ENCODE measurements at regions not wholly inside any gene's neighbourhood (a gene's known extent, or its start where the extent isn't known, plus 50 kb on each side); places are given as distances from the start of the nearest gene placed in this dataset.

- H3K4me3 ChIP-seq (ENCODE audit: low read depth, low read length) = no peak overlapping the region
- no peak for DNase-seq (ENCODE audit: low read depth)
- in situ Hi-C loops (cut with HindIII; ENCODE audit: low sequenced_read_pairs) = no loop called here
- TF ChIP-seq CTCF (IDR thresholded peaks at IDR 0.05; ENCODE audit: low read depth, low read length, missing control alignments) = no peak
Measured at GRCh38 chr1:37392051-37392450, 82.3 kb upstream of the ZC3H12A start.

- DNase-seq (ENCODE audit: low read depth) = no peak
- TF ChIP-seq CTCF (IDR thresholded peaks at IDR 0.05; ENCODE audit: low read depth, low read length, missing control alignments) = no peak
- H3K4me3 ChIP-seq (ENCODE audit: low read depth, low read length) = no peak overlapping the region
- in situ Hi-C loops (cut with HindIII; ENCODE audit: low sequenced_read_pairs) = no loop called here
Measured at GRCh38 chr1:37393173-37394120, 80.9 kb upstream of the ZC3H12A start.

GRCh38 chr1:37394574-37395464, 79.6 kb upstream of the ZC3H12A start:
- no peak for DNase-seq (ENCODE audit: low read depth)
- H3K4me3 ChIP-seq (ENCODE audit: low read depth, low read length) = no peak overlapping the region
- no peak for TF ChIP-seq CTCF (IDR thresholded peaks at IDR 0.05; ENCODE audit: low read depth, low read length, missing control alignments)
- in situ Hi-C loops (cut with HindIII; ENCODE audit: low sequenced_read_pairs) = no loop called here

- in situ Hi-C loops (cut with HindIII; ENCODE audit: low sequenced_read_pairs) = no loop called here
- TF ChIP-seq CTCF (IDR thresholded peaks at IDR 0.05; ENCODE audit: low read depth, low read length, missing control alignments) = no peak
- no peak for DNase-seq (ENCODE audit: low read depth)
- H3K4me3 ChIP-seq (ENCODE audit: low read depth, low read length) = no peak overlapping the region
Measured at GRCh38 chr1:37398096-37398495, 76.3 kb upstream of the ZC3H12A start.

- no peak overlapping the region for H3K4me3 ChIP-seq (ENCODE audit: low read depth, low read length)
- no peak for TF ChIP-seq CTCF (IDR thresholded peaks at IDR 0.05; ENCODE audit: low read depth, low read length, missing control alignments)
- in situ Hi-C loops (cut with HindIII; ENCODE audit: low sequenced_read_pairs) = no loop called here
- no peak for DNase-seq (ENCODE audit: low read depth)
Measured at GRCh38 chr1:37399205-37399604, 75.2 kb upstream of the ZC3H12A start.

- no peak for TF ChIP-seq CTCF (IDR thresholded peaks at IDR 0.05; ENCODE audit: low read depth, low read length, missing control alignments)
- DNase-seq (ENCODE audit: low read depth) = no peak
- in situ Hi-C loops (cut with HindIII; ENCODE audit: low sequenced_read_pairs) = no loop called here
Measured at GRCh38 chr1:37399830-37400464, 74.4 kb upstream of the ZC3H12A start.

More at GRCh38 chr1:37399830-37400464, 74.4 kb upstream of the ZC3H12A start:
- H3K4me3 ChIP-seq (ENCODE audit: low read depth, low read length) = no peak overlapping the region

All from astrocyte of the cerebellum (primary cell).